ENCODE measurements at regions not wholly inside any gene's neighbourhood (a gene's known extent, or its start where the extent isn't known, plus 50 kb on each side); places are given as distances from the start of the nearest gene placed in this dataset.

DNA sequence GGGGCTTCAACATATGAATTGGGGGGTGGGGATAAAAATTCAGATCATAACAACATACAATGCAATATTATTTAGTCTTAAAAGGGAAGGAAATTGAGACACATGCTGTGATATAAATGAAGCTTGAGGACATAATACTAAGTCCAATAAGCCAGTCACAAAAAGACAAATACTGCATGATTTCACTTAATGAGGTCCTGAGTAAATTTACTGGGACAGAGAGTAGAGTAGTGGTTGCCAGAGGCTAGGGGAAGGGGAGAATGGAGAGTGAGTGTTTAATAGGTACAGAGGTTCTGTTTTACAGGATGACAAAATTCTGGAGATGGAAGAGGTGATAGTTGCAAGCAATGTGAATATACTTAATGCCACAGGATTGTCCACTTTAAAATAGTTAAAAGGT is 89.2 kb upstream of the RAPGEF2 start:
- Histone ChIP-seq H3K36me3 (ENCODE audit: insufficient read depth) (no peaks in the 10 kb centered on the region), H3K4me3 (ENCODE audit: low read depth, low read length) (no peak overlapping the region), H3K27ac (ENCODE audit: low read depth) (no peak overlapping the region), H3K4me1 (ENCODE audit: insufficient read depth) (no peaks in the 10 kb centered on the region)
- DNase-seq (ENCODE audit: extremely low spot score), result no peak

DNA sequence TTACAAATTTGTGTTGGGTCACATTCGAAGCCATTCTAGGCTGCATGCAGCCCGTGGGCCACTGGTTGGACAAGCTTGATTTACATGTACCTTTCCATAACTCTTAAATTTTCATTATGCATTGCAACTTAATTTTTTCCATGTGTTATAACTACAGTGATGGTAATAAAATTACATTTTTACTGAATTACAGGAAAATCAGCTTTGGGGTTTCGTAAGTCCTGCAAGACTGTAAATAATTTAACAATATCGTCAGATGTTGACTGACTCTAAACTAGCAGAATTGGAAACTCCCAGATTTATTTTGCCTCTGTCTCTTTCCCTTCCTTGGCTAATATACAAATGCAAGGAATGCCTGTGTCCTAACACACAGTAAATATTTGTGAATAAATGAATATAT is 88.0 kb upstream of the RAPGEF2 start:
- H3K27ac ChIP-seq (ENCODE audit: low read depth), result no peak overlapping the region
- H3K4me1 ChIP-seq (ENCODE audit: insufficient read depth), result no peaks in the 10 kb centered on the region
- no peak for DNase-seq (ENCODE audit: extremely low spot score)
- no peak overlapping the region for H3K4me3 ChIP-seq (ENCODE audit: low read depth, low read length)
- H3K36me3 ChIP-seq (ENCODE audit: insufficient read depth), result no peaks in the 10 kb centered on the region
- WGBS, result 91% methylated on average over 4 of the region's 4 CpGs

DNA sequence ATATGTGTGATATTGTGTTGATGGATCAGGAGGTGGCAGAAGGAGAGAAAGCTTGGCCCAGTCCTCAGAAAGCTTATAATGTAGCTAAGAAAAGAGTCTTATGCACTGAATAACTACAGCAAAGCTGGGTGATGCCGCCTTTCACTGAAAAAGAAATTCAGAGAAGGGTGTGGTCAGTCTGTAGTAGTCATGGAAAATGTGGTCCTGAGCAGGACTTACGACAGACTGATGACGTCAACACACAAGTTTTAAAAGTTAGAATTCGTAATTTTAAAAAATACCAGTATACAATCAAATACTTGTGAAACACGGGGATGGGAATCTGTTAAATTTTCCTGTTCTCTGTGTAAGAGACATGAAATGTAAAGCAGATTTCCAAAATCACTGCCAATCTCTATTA is 87.0 kb upstream of the RAPGEF2 start:
- no peak overlapping the region for H3K4me3 ChIP-seq (ENCODE audit: low read depth, low read length)
- H3K36me3 ChIP-seq (ENCODE audit: insufficient read depth), result no peaks in the 10 kb centered on the region
- no peaks in the 10 kb centered on the region for H3K4me1 ChIP-seq (ENCODE audit: insufficient read depth)
- DNase-seq (ENCODE audit: extremely low spot score), result no peak
- 85% methylated on average over 5 of the region's 5 CpGs for WGBS
- H3K27ac ChIP-seq (ENCODE audit: low read depth), result no peak overlapping the region

DNA sequence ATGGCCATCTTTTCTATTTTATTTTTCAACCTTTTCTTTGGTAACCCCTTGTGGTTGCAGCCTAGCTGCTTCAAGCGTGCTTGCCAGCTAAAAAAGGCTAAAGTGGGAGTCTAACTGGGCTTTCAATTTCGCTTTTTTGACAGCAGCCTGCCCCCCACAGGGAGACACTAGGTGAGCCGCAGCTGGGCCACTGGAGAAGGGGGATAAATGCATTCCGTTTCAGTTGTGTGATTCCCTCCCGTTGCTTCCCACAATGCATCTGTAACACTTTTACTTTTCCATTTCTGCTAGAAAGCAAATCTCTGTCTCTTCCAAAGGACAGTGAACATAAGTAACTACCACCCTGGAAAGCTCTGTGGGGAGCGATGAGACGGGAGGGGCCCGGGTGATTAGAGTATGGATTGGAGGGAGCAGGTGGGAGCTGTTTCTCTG is 86.3 kb upstream of the RAPGEF2 start:
- Histone ChIP-seq H3K4me1 (ENCODE audit: insufficient read depth) (no peaks in the 10 kb centered on the region), H3K4me3 (ENCODE audit: low read depth, low read length) (no peak overlapping the region), H3K36me3 (ENCODE audit: insufficient read depth) (no peaks in the 10 kb centered on the region), H3K27ac (ENCODE audit: low read depth) (no peak overlapping the region)
- no peak for DNase-seq (ENCODE audit: extremely low spot score)
- WGBS, result 44% methylated on average over 8 of the region's 8 CpGs

- Histone ChIP-seq H3K4me1 (ENCODE audit: insufficient read depth) (no peaks in the 10 kb centered on the region), H3K27ac (ENCODE audit: low read depth) (no peak overlapping the region), H3K4me3 (ENCODE audit: low read depth, low read length) (no peak overlapping the region), H3K36me3 (ENCODE audit: insufficient read depth) (no peaks in the 10 kb centered on the region)
- no peak for DNase-seq (ENCODE audit: extremely low spot score)
- 87% methylated on average over 5 of the region's 5 CpGs for WGBS
These were observed 85.4 kb upstream of the RAPGEF2 start for GRCh38 chr4:159017323-159018026.

DNA sequence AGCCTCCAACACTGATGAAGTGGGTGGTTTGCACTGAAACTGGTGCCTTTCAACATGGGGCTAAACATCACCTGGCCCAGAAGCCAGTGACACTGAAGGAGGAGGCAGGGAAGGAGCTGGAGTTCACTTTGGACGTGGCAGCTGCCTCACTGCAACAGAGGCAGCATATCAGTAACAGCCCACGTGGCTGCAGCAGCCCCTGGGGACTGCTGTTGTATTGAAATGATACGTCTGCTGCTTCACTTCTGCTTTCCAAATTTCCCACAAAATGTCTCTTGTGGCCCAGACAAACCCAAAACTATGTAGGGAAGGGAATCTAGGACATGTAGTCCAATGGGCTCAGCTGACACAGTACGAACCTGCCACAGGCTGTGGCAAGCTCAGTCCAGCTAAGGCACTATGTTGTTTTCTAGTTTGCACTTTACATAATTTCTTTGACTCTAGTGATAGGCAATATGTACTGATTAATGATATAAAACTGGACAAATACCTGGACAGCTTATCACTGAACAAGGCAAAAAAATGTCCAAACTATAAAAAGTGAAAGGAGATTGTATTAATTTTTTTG is 84.7 kb upstream of the RAPGEF2 start:
- no peak for DNase-seq (ENCODE audit: extremely low spot score)
- no peaks in the 10 kb centered on the region for H3K36me3 ChIP-seq (ENCODE audit: insufficient read depth)
- no peak overlapping the region for H3K4me3 ChIP-seq (ENCODE audit: low read depth, low read length)
- H3K27ac ChIP-seq (ENCODE audit: low read depth), result no peak overlapping the region
- WGBS, result 66% methylated on average over 4 of the region's 4 CpGs
- H3K4me1 ChIP-seq (ENCODE audit: insufficient read depth), result no peaks in the 10 kb centered on the region

DNA sequence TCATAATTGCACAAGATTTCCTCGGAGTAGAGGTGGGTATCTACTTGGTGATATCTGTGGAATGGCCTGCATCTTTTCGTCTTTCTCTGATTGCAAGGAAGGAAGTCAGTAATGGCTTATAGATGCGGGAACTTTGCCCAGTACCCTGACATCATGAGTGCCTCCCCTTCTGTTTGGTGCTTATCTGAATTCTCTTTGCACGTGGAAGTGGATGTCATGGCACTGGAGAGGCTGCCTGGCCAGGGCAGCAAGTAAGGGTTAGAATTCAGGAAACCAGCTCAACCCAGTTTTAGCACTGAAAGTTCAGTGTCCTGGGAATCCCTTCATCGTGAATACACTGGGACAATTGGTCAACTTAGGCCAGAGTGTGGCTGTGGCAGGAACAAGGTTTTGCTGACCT is 83.5 kb upstream of the RAPGEF2 start:
- DNase-seq (ENCODE audit: extremely low spot score), result no peak
- Histone ChIP-seq H3K27ac (ENCODE audit: low read depth) (no peak overlapping the region), H3K4me3 (ENCODE audit: low read depth, low read length) (no peak overlapping the region), H3K36me3 (ENCODE audit: insufficient read depth) (no peaks in the 10 kb centered on the region), H3K4me1 (ENCODE audit: insufficient read depth) (no peaks in the 10 kb centered on the region)
- 76% methylated on average over 5 of the region's 5 CpGs for WGBS

DNA sequence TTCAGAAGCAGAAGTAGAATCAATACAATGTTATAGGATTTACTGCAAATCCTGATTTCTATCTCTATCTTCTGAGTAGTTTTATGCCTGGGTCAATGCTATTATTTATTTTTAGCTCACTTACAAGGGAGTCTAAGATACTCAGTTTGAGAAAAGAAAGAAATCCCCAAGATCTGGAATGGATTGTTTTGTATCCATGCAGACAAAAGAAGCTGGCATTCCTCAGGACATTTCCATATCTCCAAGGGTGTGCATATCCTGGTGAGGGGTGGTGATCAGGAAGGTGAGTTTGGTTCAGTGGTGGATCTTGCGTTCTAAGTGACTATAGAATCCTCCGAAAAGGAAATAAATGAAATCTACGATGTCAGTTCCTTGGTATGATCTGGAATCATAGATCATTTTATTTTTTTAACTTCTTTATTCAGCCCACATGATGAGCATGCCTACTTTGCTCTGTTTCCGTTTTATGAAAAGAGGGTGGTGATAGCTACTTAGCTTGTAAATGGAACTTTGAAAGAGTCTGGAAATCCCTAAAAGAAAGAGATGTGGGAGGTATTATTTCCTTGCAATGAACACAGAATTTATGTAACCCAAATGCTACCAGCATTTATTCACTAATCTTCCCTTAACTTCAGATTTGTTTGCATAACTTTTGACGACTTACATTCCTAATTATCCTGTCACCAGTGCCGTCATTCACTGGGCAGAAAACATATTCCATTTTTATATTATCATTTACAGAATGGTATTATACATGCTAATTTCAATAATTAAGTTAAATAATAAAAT is 81.1 kb upstream of the RAPGEF2 start:
- H3K4me1 ChIP-seq (ENCODE audit: insufficient read depth), result no peaks in the 10 kb centered on the region
- H3K4me3 ChIP-seq (ENCODE audit: low read depth, low read length), result no peak overlapping the region
- 68% methylated on average over 6 of the region's 6 CpGs for WGBS
- no peak for DNase-seq (ENCODE audit: extremely low spot score)
- no peak overlapping the region for H3K27ac ChIP-seq (ENCODE audit: low read depth)
- H3K36me3 ChIP-seq (ENCODE audit: insufficient read depth), result no peaks in the 10 kb centered on the region

GRCh38 chr4:159023741-159024140 is 79.1 kb upstream of the RAPGEF2 start:
- 48% methylated on average over 3 of the region's 3 CpGs for WGBS
- Histone ChIP-seq H3K4me1 (ENCODE audit: insufficient read depth) (no peaks in the 10 kb centered on the region), H3K36me3 (ENCODE audit: insufficient read depth) (no peaks in the 10 kb centered on the region), H3K27ac (ENCODE audit: low read depth) (no peak overlapping the region), H3K4me3 (ENCODE audit: low read depth, low read length) (no peak overlapping the region)
- no peak for DNase-seq (ENCODE audit: extremely low spot score)

DNA sequence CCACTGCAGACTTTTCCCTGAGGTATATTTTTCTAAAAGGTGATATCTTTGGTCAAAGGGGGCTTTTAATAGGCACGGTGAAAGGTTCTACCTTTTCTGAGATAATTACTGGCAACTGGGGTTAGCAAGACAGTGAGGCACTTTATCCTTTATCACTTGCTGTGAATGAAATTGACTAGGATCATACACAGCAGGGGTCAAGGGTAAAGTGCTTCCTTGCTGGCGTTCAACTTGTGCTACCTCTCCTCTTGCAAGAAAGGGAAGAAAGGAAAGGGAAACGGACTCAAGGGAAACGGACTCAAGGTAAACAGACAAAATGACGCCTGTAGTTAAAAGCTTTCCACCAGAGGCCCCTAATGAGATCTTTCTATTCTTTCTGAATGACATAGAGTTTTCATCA is 78.6 kb upstream of the RAPGEF2 start:
- no peaks in the 10 kb centered on the region for H3K36me3 ChIP-seq (ENCODE audit: insufficient read depth)
- H3K27ac ChIP-seq (ENCODE audit: low read depth), result no peak overlapping the region
- no peak for DNase-seq (ENCODE audit: extremely low spot score)
- H3K4me3 ChIP-seq (ENCODE audit: low read depth, low read length), result no peak overlapping the region
- WGBS, result 65% methylated on average over 5 of the region's 5 CpGs
- no peaks in the 10 kb centered on the region for H3K4me1 ChIP-seq (ENCODE audit: insufficient read depth)

DNA sequence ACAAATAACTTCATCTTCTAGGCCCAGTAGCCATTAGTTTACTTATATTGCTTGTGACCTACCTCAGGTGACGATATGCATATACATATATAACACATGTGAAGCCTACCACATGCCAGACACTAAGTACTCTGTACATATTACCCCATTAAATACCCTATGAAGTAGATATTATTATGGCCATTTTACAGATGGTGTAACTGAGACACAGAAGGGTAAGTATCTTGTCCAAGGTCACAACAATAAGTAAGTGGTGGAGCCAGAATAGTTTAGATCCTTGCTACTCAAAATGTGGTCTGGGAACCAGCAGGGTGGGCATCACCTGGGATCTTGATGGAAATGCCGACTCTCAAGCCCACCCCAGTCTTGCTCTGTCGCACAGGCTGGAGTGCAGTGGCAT is 78.1 kb upstream of the RAPGEF2 start:
- no peaks in the 10 kb centered on the region for H3K4me1 ChIP-seq (ENCODE audit: insufficient read depth)

DNA sequence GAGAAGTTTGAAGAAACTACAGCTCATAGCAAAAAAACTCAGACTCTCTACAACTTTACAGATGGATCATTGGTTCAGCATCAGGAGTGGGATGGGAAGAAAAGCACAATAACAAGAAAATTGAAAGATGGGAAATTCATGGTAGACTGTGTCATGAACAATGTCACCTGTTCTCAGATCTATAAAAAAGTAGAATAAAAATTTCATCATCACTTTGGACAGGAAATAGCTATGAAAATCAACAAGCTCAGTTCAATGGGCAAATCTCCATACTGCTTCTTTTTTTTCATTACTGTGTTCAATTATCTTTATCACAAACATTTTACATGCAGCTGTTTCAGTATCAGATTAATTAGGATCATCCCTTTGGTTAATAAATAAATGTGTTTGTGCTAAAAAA is 76.5 kb upstream of the RAPGEF2 start:
- H3K27ac ChIP-seq (ENCODE audit: low read depth), result no peak overlapping the region

More for the DNA sequence above, 78.1 kb upstream of the RAPGEF2 start:
- H3K27ac ChIP-seq (ENCODE audit: low read depth), result no peak overlapping the region
- H3K36me3 ChIP-seq (ENCODE audit: insufficient read depth), result no peaks in the 10 kb centered on the region
- no peak overlapping the region for H3K4me3 ChIP-seq (ENCODE audit: low read depth, low read length)
- WGBS, result 95% methylated on average over 3 of the region's 3 CpGs
- DNase-seq (ENCODE audit: extremely low spot score), result no peak

GRCh38 chr4:159027535-159027934 is 75.3 kb upstream of the RAPGEF2 start:
- whole genome bisulfite sequencing, result 90% methylated on average over 2 of the region's 2 CpGs
- DNase-seq (ENCODE audit: extremely low spot score), result no peak

More for the DNA sequence above, 76.5 kb upstream of the RAPGEF2 start:
- Histone ChIP-seq H3K36me3 (ENCODE audit: insufficient read depth) (no peaks in the 10 kb centered on the region), H3K4me1 (ENCODE audit: insufficient read depth) (no peaks in the 10 kb centered on the region), H3K4me3 (ENCODE audit: low read depth, low read length) (no peak overlapping the region)
- DNase-seq (ENCODE audit: extremely low spot score), result no peak

GRCh38 chr4:159029481-159029880 is 73.4 kb upstream of the RAPGEF2 start:
- no peak for DNase-seq (ENCODE audit: extremely low spot score)
- Histone ChIP-seq H3K4me1 (ENCODE audit: insufficient read depth) (no peaks in the 10 kb centered on the region), H3K4me3 (ENCODE audit: low read depth, low read length) (no peak overlapping the region), H3K27ac (ENCODE audit: low read depth) (no peak overlapping the region), H3K36me3 (ENCODE audit: insufficient read depth) (no peaks in the 10 kb centered on the region)
- WGBS, result 93% methylated on average over 1 of the region's 1 CpG

More at GRCh38 chr4:159027535-159027934, 75.3 kb upstream of the RAPGEF2 start:
- Histone ChIP-seq H3K4me1 (ENCODE audit: insufficient read depth) (no peaks in the 10 kb centered on the region), H3K36me3 (ENCODE audit: insufficient read depth) (no peaks in the 10 kb centered on the region), H3K4me3 (ENCODE audit: low read depth, low read length) (no peak overlapping the region), H3K27ac (ENCODE audit: low read depth) (no peak overlapping the region)

Data from urinary bladder (tissue), 3 donors.